ENCODE measurements at regions not wholly inside any gene's neighbourhood (a gene's known extent, or its start where the extent isn't known, plus 50 kb on each side); places are given as distances from the start of the nearest gene placed in this dataset.
"Not testable (repeated sequence)": the region's sequence is repeated elsewhere in the genome, so short reads cannot be mapped to it uniquely, and the experiment has no call there.

GRCh38 chr20:53797085-53797484, 203.4 kb upstream of the ZNF217 start:
- H3K36me3 Mint-ChIP-seq (ENCODE audit: insufficient read depth in 2 of 2) = no peaks in the 10 kb centered on the region
- no peaks in the 10 kb centered on the region for H3K4me1 Mint-ChIP-seq (ENCODE audit: low read depth)
- H3K27me3 Mint-ChIP-seq (ENCODE audit: low read depth) = no peaks in the 10 kb centered on the region
- no peak overlapping the region for H3K4me3 Mint-ChIP-seq
- DNase-seq = no peak
- H3K27ac Mint-ChIP-seq = no peak overlapping the region
- H3K9me3 Mint-ChIP-seq = no peaks in the 10 kb centered on the region
- no peak for ATAC-seq (replicated peaks in 1 of 2)

GRCh38 chr20:53795170-53795569, 201.5 kb upstream of the ZNF217 start:
- Mint-ChIP-seq H3K9me3 (no peaks in the 10 kb centered on the region), H3K36me3 (ENCODE audit: insufficient read depth in 2 of 2) (no peaks in the 10 kb centered on the region), H3K27me3 (ENCODE audit: low read depth) (no peaks in the 10 kb centered on the region), H3K4me3 (no peak overlapping the region), H3K27ac (no peak overlapping the region), H3K4me1 (ENCODE audit: low read depth) (peaks cover 4% of the 10 kb centered on the region)
- DNase-seq = no peak
- ATAC-seq (replicated peaks in 1 of 2) = no peak

- DNase-seq (no peak), ATAC-seq (replicated peaks in 1 of 2) (no peak)
- Mint-ChIP-seq H3K4me3 (no peak overlapping the region), H3K4me1 (ENCODE audit: low read depth) (peaks cover 9% of the 10 kb centered on the region), H3K36me3 (ENCODE audit: insufficient read depth in 2 of 2) (no peaks in the 10 kb centered on the region), H3K27me3 (ENCODE audit: low read depth) (no peaks in the 10 kb centered on the region), H3K27ac (no peak overlapping the region), H3K9me3 (no peaks in the 10 kb centered on the region)
Measured at GRCh38 chr20:53794529-53795115, 201.0 kb upstream of the ZNF217 start.

- Mint-ChIP-seq H3K27ac (no peak overlapping the region), H3K4me3 (no peak overlapping the region), H3K9me3 (no peaks in the 10 kb centered on the region), H3K27me3 (ENCODE audit: low read depth) (no peaks in the 10 kb centered on the region), H3K4me1 (ENCODE audit: low read depth) (peaks cover 14% of the 10 kb centered on the region), H3K36me3 (ENCODE audit: insufficient read depth in 2 of 2) (no peaks in the 10 kb centered on the region)
- ATAC-seq (replicated peaks in 1 of 2) (no peak), DNase-seq (no peak)
Measured at GRCh38 chr20:53793783-53794383, 200.2 kb upstream of the ZNF217 start.

- ATAC-seq (replicated peaks in 1 of 2) (no peak), DNase-seq (no peak)
- no peak overlapping the region for H3K27ac Mint-ChIP-seq
- no peaks in the 10 kb centered on the region for H3K36me3 Mint-ChIP-seq (ENCODE audit: insufficient read depth in 2 of 2)
- H3K9me3 Mint-ChIP-seq = no peaks in the 10 kb centered on the region
- peaks cover 14% of the 10 kb centered on the region for H3K4me1 Mint-ChIP-seq (ENCODE audit: low read depth)
- H3K27me3 Mint-ChIP-seq (ENCODE audit: low read depth) = no peaks in the 10 kb centered on the region
- H3K4me3 Mint-ChIP-seq = no peak overlapping the region
Measured at GRCh38 chr20:53792946-53793536, 199.4 kb upstream of the ZNF217 start.

GRCh38 chr20:53789989-53790675, 196.5 kb upstream of the ZNF217 start:
- no peak for DNase-seq
- no peaks in the 10 kb centered on the region for H3K36me3 Mint-ChIP-seq (ENCODE audit: insufficient read depth in 2 of 2)
- no peaks in the 10 kb centered on the region for H3K27me3 Mint-ChIP-seq (ENCODE audit: low read depth)
- peak; percentile 81 to 88 for ATAC-seq (replicated peaks in 1 of 2)
- H3K9me3 Mint-ChIP-seq = no peaks in the 10 kb centered on the region
- H3K4me1 Mint-ChIP-seq (ENCODE audit: low read depth) = peaks cover 24% of the 10 kb centered on the region
- peak overlapping the region; percentile 48 for H3K27ac Mint-ChIP-seq
- no peak overlapping the region for H3K4me3 Mint-ChIP-seq

GRCh38 chr20:53788253-53789022, 194.8 kb upstream of the ZNF217 start:
- DNase-seq = no peak
- Mint-ChIP-seq H3K4me3 (no peak overlapping the region), H3K27ac (no peak overlapping the region), H3K27me3 (ENCODE audit: low read depth) (no peaks in the 10 kb centered on the region), H3K36me3 (ENCODE audit: insufficient read depth in 2 of 2) (no peaks in the 10 kb centered on the region), H3K4me1 (ENCODE audit: low read depth) (peaks cover 24% of the 10 kb centered on the region), H3K9me3 (no peaks in the 10 kb centered on the region)
- no peak for ATAC-seq (replicated peaks in 1 of 2)

- not testable (repeated sequence) for ATAC-seq (replicated peaks in 1 of 2); H3K36me3 Mint-ChIP-seq (ENCODE audit: insufficient read depth in 2 of 2); H3K27me3 Mint-ChIP-seq (ENCODE audit: low read depth); H3K27ac Mint-ChIP-seq; H3K9me3 Mint-ChIP-seq; H3K4me3 Mint-ChIP-seq; DNase-seq
- H3K4me1 Mint-ChIP-seq (ENCODE audit: low read depth) = peaks cover 24% of the 10 kb centered on the region
Measured at GRCh38 chr20:53787491-53787931, 193.9 kb upstream of the ZNF217 start.

- H3K4me3 Mint-ChIP-seq = no peak overlapping the region
- no peak overlapping the region for H3K27ac Mint-ChIP-seq
Measured at GRCh38 chr20:53786445-53787267, 193.0 kb upstream of the ZNF217 start.

GRCh38 chr20:53786071-53786444, 192.4 kb upstream of the ZNF217 start:
- ATAC-seq (replicated peaks in 1 of 2) (no peak), DNase-seq (no peak)
- Mint-ChIP-seq H3K27me3 (ENCODE audit: low read depth) (no peaks in the 10 kb centered on the region), H3K4me3 (no peak overlapping the region), H3K27ac (no peak overlapping the region), H3K4me1 (ENCODE audit: low read depth) (peaks cover 24% of the 10 kb centered on the region), H3K36me3 (ENCODE audit: insufficient read depth in 2 of 2) (no peaks in the 10 kb centered on the region), H3K9me3 (no peaks in the 10 kb centered on the region)

More at GRCh38 chr20:53786445-53787267, 193.0 kb upstream of the ZNF217 start:
- H3K36me3 Mint-ChIP-seq (ENCODE audit: insufficient read depth in 2 of 2) = no peaks in the 10 kb centered on the region
- H3K27me3 Mint-ChIP-seq (ENCODE audit: low read depth) = no peaks in the 10 kb centered on the region
- no peak for DNase-seq
- peaks cover 24% of the 10 kb centered on the region for H3K4me1 Mint-ChIP-seq (ENCODE audit: low read depth)
- H3K9me3 Mint-ChIP-seq = no peaks in the 10 kb centered on the region
- no peak for ATAC-seq (replicated peaks in 1 of 2)

GRCh38 chr20:53785320-53785719, 191.7 kb upstream of the ZNF217 start:
- Mint-ChIP-seq H3K4me3 (no peak overlapping the region), H3K27me3 (ENCODE audit: low read depth) (no peaks in the 10 kb centered on the region), H3K4me1 (ENCODE audit: low read depth) (peaks cover 22% of the 10 kb centered on the region), H3K9me3 (no peaks in the 10 kb centered on the region), H3K36me3 (ENCODE audit: insufficient read depth in 2 of 2) (no peaks in the 10 kb centered on the region), H3K27ac (no peak overlapping the region)
- DNase-seq (no peak), ATAC-seq (replicated peaks in 1 of 2) (no peak)

- no peaks in the 10 kb centered on the region for H3K27me3 Mint-ChIP-seq (ENCODE audit: low read depth)
- H3K4me3 Mint-ChIP-seq = no peak overlapping the region
- DNase-seq = no peak
- no peaks in the 10 kb centered on the region for H3K36me3 Mint-ChIP-seq (ENCODE audit: insufficient read depth in 2 of 2)
- H3K27ac Mint-ChIP-seq = no peak overlapping the region
- ATAC-seq (replicated peaks in 1 of 2) = no peak
- no peaks in the 10 kb centered on the region for H3K9me3 Mint-ChIP-seq
- peaks cover 10% of the 10 kb centered on the region for H3K4me1 Mint-ChIP-seq (ENCODE audit: low read depth)
Measured at GRCh38 chr20:53783768-53784167, 190.1 kb upstream of the ZNF217 start.

Measured in activated T-cell treated with anti-CD3 and anti-CD28 coated beads, Interleukin-2, amount 50 U/mL, for 72 hours (primary cell).